Esophagus squamous epithelium (tissue), 5 donors: ENCODE measurements at regions not wholly inside any gene's neighbourhood (a gene's known extent, or its start where the extent isn't known, plus 50 kb on each side); places are given as distances from the start of the nearest gene placed in this dataset.

Source experiments
- DNase-seq: peaks from one replicate; lab custom pipeline; 2025; lab: John Stamatoyannopoulos, UW
- H3K27ac ChIP-seq, 4 donors: fragments of 200-600 bp; sonication (generic); one replicate each; pipeline ENCODE4 v1.5.1; 2016 to 2019; ENCODE audit warnings: mild to moderate bottlenecking in 1 of 4
- H3K27me3 ChIP-seq, 4 donors: fragments of 200-600 bp; sonication (generic); 1 replicate in 3 of 4; 2 replicates in 1 of 4; pipeline versions ENCODE4 v1.5.1 to v1.6.0; 2017 to 2021; ENCODE audit warnings: antibody characterized with exemption in 1 of 4
- H3K36me3 ChIP-seq, 3 donors: fragments of 200-600 bp; sonication (generic); one replicate each; pipeline ENCODE4 v1.5.1; 2016 to 2019
- H3K4me1 ChIP-seq, 3 donors: fragments of 200-600 bp; sonication (generic); one replicate each; pipeline ENCODE4 v1.5.1; 2017 to 2019
- H3K4me3 ChIP-seq, 4 donors: fragments of 200-600 bp; sonication (generic); 1 replicate in 3 of 4; 2 replicates in 1 of 4; pipeline ENCODE4 v1.5.1; 2016 to 2019; ENCODE audit warnings: mild to moderate bottlenecking in 2 of 4, moderate library complexity in 1 of 4
- H3K9me3 ChIP-seq, 3 donors: fragments of 200-600 bp; sonication (generic); one replicate each; pipeline ENCODE4 v1.5.1; 2016 to 2019
- CTCF ChIP-seq, 6 experiments: fragments of 450-650 bp in 4 of 6; fragments of 200-600 bp in 2 of 6; sonication (generic) in 2 of 6; IDR thresholded peaks; one replicate each; pipeline ENCODE4 v1.5.1; 2016 to 2019; ENCODE audit warnings: antibody characterized with exemption in 6 of 6, mild to moderate bottlenecking in 4 of 6, moderate library complexity in 4 of 6
- POLR2A ChIP-seq, 4 donors: fragments of 450-650 bp; IDR thresholded peaks; one replicate each; pipeline ENCODE4 v1.6.1; 2017; ENCODE audit warnings: antibody characterized with exemption in 4 of 4, mild to moderate bottlenecking in 4 of 4, moderate library complexity in 3 of 4
- WGBS, 2 donors: methylation state at CpG; one replicate each; pipeline ENCODE4 v1.1.5; 2018; 5-methylcytosine and 5-hydroxymethylcytosine counted together
- intact Hi-C: fragments of 100-400 bp; cut with DNase I; formaldehyde crosslinking; loops from one replicate; pipeline ENCODE4 v1.15.0; 2022
- donor health status: DM: yes; HTN: yes; CAD: no.

GRCh38 chr4:186930024-186930423, 206.4 kb upstream of the FAT1 start:
- no peaks in the 10 kb centered on the region for H3K36me3 ChIP-seq
- H3K27ac ChIP-seq = no peak overlapping the region
- no peak for DNase-seq
- no peaks in the 10 kb centered on the region for H3K4me1 ChIP-seq
- intact Hi-C loops = no loop called here
- WGBS, 2 donors = 94 to 96% methylated on average over 15 of the region's 15 CpGs
- H3K9me3 ChIP-seq = no peaks in the 10 kb centered on the region
- no peak for TF ChIP-seq CTCF (IDR thresholded peaks at IDR 0.05)
- no peak overlapping the region for H3K4me3 ChIP-seq
- H3K27me3 ChIP-seq = no peaks in the 10 kb centered on the region

- no peaks in the 10 kb centered on the region for H3K36me3 ChIP-seq
- no peak for TF ChIP-seq POLR2A (IDR thresholded peaks at IDR 0.05)
- no peak for TF ChIP-seq CTCF (IDR thresholded peaks at IDR 0.05)
- WGBS, 2 donors = 54 to 55% methylated on average over 2 of the region's 2 CpGs
- no peak overlapping the region for H3K4me3 ChIP-seq
- H3K4me1 ChIP-seq = peaks cover 0 to 6% (median 0%) of the 10 kb centered on the region in 3 donors
- DNase-seq = no peak
- H3K9me3 ChIP-seq = no peaks in the 10 kb centered on the region
- no peaks in the 10 kb centered on the region for H3K27me3 ChIP-seq
- intact Hi-C loops = no loop called here
- no peak overlapping the region for H3K27ac ChIP-seq
Measured at GRCh38 chr4:186931519-186931918, 207.9 kb upstream of the FAT1 start.

DNA sequence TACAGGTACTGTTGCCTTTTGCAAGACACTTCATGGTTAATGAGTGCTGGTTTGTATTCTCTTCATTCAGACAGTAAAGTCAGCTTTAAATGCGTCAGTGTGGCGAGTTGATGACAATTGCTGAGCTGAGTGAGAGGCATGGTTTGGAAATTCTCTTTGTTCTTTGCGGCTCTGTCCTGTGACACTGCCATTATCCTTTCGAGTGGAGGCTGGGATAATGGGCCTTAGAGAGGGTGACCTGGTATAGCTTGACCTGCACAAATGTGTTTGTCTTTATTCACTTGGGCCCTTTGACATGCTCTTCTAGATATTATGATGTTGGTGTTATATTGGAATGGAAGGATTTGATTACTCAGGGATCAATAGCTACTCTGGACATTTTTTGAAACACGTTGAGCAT, 208.5 kb upstream of the FAT1 start:
- Histone ChIP-seq H3K36me3 (no peaks in the 10 kb centered on the region), H3K27ac (no peak overlapping the region), H3K9me3 (no peaks in the 10 kb centered on the region), H3K4me3 (no peak overlapping the region), H3K27me3 (no peaks in the 10 kb centered on the region), H3K4me1 (peaks cover 0 to 13% (median 0%) of the 10 kb centered on the region in 3 donors)
- no peak for TF ChIP-seq POLR2A (IDR thresholded peaks at IDR 0.05)
- no peak for TF ChIP-seq CTCF (IDR thresholded peaks at IDR 0.05)
- DNase-seq = no peak
- WGBS, 2 donors = 84 to 90% methylated on average over 5 of the region's 5 CpGs
- intact Hi-C loops = no loop called here

GRCh38 chr4:186932631-186933187, 209.1 kb upstream of the FAT1 start:
- peaks cover 0 to 14% (median 0%) of the 10 kb centered on the region in 3 donors for H3K4me1 ChIP-seq
- H3K4me3 ChIP-seq = no peak overlapping the region
- no peaks in the 10 kb centered on the region for H3K36me3 ChIP-seq
- no peak overlapping the region for H3K27ac ChIP-seq
- no peaks in the 10 kb centered on the region for H3K9me3 ChIP-seq
- DNase-seq = no peak
- 29 to 33% methylated on average over 4 of the region's 4 CpGs for WGBS, 2 donors
- no peak for TF ChIP-seq CTCF (IDR thresholded peaks at IDR 0.05)
- no peak for TF ChIP-seq POLR2A (IDR thresholded peaks at IDR 0.05)
- intact Hi-C loops = no loop called here
- H3K27me3 ChIP-seq = no peaks in the 10 kb centered on the region

DNA sequence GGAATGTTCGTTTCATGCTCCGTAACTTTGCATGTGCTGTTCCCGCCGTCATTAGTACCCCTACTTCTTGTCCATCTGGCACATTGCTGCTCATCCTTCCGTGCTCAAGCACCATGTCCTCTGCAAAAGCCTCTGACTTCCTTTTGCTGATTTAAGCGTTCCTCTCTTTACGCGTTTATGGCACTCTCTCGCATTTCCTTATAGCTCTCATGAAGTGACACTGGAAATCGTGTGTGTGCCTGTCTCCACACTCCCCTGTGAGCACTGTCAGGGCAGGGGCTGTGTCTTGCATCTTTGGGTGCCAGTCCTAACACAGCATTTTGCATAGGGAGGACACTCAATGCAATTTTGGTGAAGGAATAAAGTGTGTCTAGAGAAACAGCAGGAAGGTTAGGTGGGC, 210.6 kb upstream of the FAT1 start:
- no peak overlapping the region for H3K27ac ChIP-seq
- no peaks in the 10 kb centered on the region for H3K9me3 ChIP-seq
- no peak for DNase-seq
- H3K27me3 ChIP-seq = no peaks in the 10 kb centered on the region
- no peaks in the 10 kb centered on the region for H3K36me3 ChIP-seq
- TF ChIP-seq POLR2A (IDR thresholded peaks at IDR 0.05) = no peak
- no peak for TF ChIP-seq CTCF (IDR thresholded peaks at IDR 0.05)
- intact Hi-C loops = no loop called here
- H3K4me1 ChIP-seq = peaks cover 0 to 14% (median 0%) of the 10 kb centered on the region in 3 donors
- 84 to 86% methylated on average over 10 of the region's 10 CpGs for WGBS, 2 donors
- no peak overlapping the region for H3K4me3 ChIP-seq
